K562 (cell line): ENCODE measurements at regions not wholly inside any gene's neighbourhood (a gene's known extent, or its start where the extent isn't known, plus 50 kb on each side); places are given as distances from the start of the nearest gene placed in this dataset.
"Not testable (repeated sequence)": the region's sequence is repeated elsewhere in the genome, so short reads cannot be mapped to it uniquely, and the experiment has no call there.

Experiments
- ATAC-seq: fragments of 200-7000 bp; cut with Tn5 transposase; 3 replicates; pipeline ENCODE4 v1.9.1; 2020; ENCODE audit warnings: moderate library complexity
- BruUV-seq: library from RNA; stranded (reverse); fragments of 400-500 nt; replicated peaks from 2 replicates; lab custom pipeline; 2021; lab: Mats Ljungman, UMichigan
- CTCF ChIA-PET: fragments of 300-600 bp; formaldehyde crosslinking; extraction: SDS; loops from one replicate; lab custom pipeline; 2021; ENCODE audit warnings: low intra/inter-chr PET ratio; lab: Yijun Ruan, JAX
- POLR2A ChIA-PET: fragments of 300-600, 350-650 bp; sonication (Branson Sonifier 250); formaldehyde crosslinking; extraction: SDS; loops from one replicate; lab custom pipeline; 2021; ENCODE audit warnings: antibody characterized with exemption, inconsistent platforms; lab: Yijun Ruan, JAX
- DNase-seq, 4 experiments: peaks; one replicate each; pipeline versions ENCODE4 v3.0.0 to v3.0.0-alpha.2; 2011 to 2018; ENCODE audit warnings: low spot score in 3 of 4, mixed read lengths in 3 of 4; ENCODE audit errors: extremely low read depth in 1 of 4
- FAIRE-seq: peaks from 2 replicates; lab custom pipeline; 2011; peaks lifted over from hg19 to GRCh38; lab: Jason Lieb, UNC
- H2AFZ ChIP-seq: 2 replicates; pipeline ENCODE4 v1.6.0; 2011; ENCODE audit warnings: low read depth, low read length, control low read depth, inconsistent platforms
- H3K27ac ChIP-seq: fragments of 200-600 bp; 3 replicates; pipeline ENCODE4 v1.8.0; 2011; ENCODE audit warnings: low read depth, mild to moderate bottlenecking, control low read depth, inconsistent platforms, low read length, moderate library complexity, mixed read lengths; ENCODE audit errors: extremely low read depth
- H3K27me3 ChIP-seq, 2 experiments: fragments of 300-600 bp in 1 of 2; 2 replicates in 1 of 2; 3 replicates in 1 of 2; pipeline versions ENCODE4 v1.6.0 to v1.8.0; 2011; ENCODE audit warnings: inconsistent platforms in 2 of 2, low read length in 2 of 2, mild to moderate bottlenecking in 1 of 2, mixed read lengths in 1 of 2, moderate library complexity in 1 of 2; ENCODE audit not compliant: control insufficient read depth in 2 of 2, insufficient read depth in 2 of 2
- H3K36me3 ChIP-seq: fragments of 300-600 bp; 3 replicates; pipeline ENCODE4 v1.8.0; 2011; ENCODE audit warnings: mild to moderate bottlenecking, low read length, inconsistent platforms; ENCODE audit not compliant: control insufficient read depth, insufficient read depth
- H3K4me1 ChIP-seq, 2 experiments: fragments of 200-600 bp in 1 of 2; replicated peaks in 1 of 2; 2 replicates in 1 of 2; 3 replicates in 1 of 2; pipeline versions ENCODE4 v1.5.1 to v1.8.0; 2011; ENCODE audit warnings: inconsistent platforms in 2 of 2, low read length in 2 of 2, mild to moderate bottlenecking in 1 of 2, mixed read lengths in 1 of 2, moderate library complexity in 1 of 2; ENCODE audit not compliant: control insufficient read depth in 2 of 2, insufficient read depth in 2 of 2
- H3K4me2 ChIP-seq: 2 replicates; pipeline ENCODE4 v1.6.1; 2011; ENCODE audit warnings: low read length, control low read depth, inconsistent platforms, mixed read lengths; ENCODE audit not compliant: insufficient read depth
- H3K4me3 ChIP-seq: fragments of 200-600 bp; sonication (generic), shearing (Covaris generic); 2 replicates; pipeline ENCODE4 v1.5.1; 2016; ENCODE audit warnings: control low read depth, inconsistent platforms
- H3K79me2 ChIP-seq: fragments of 200-600 bp; 3 replicates; pipeline ENCODE4 v1.8.0; 2011; ENCODE audit warnings: low read length, inconsistent platforms; ENCODE audit not compliant: control insufficient read depth, insufficient read depth
- H3K9ac ChIP-seq, 2 experiments: 2 replicates each; pipeline versions ENCODE4 v1.6.0 to v1.6.1; 2011; ENCODE audit warnings: low read depth in 2 of 2, low read length in 2 of 2, control low read depth in 1 of 2, inconsistent platforms in 1 of 2, mild to moderate bottlenecking in 1 of 2, mixed read lengths in 1 of 2; ENCODE audit not compliant: insufficient read depth in 1 of 2
- H3K9me1 ChIP-seq: one replicate; pipeline ENCODE4 v1.6.0; 2011; ENCODE audit warnings: inconsistent platforms, mild to moderate bottlenecking, low read length, moderate library complexity; ENCODE audit not compliant: control insufficient read depth, insufficient read depth
- H3K9me3 ChIP-seq: replicated peaks from 2 replicates; pipeline ENCODE4 v1.5.1; 2011; ENCODE audit warnings: low read depth, low read length, inconsistent platforms; ENCODE audit not compliant: control insufficient read depth, insufficient read depth
- H4K20me1 ChIP-seq: replicated peaks from 2 replicates; pipeline ENCODE4 v1.6.1; 2011; ENCODE audit warnings: low read length, inconsistent platforms, mixed read lengths; ENCODE audit not compliant: control insufficient read depth, insufficient read depth
- RUNX1 ChIP-seq: sonication (generic); IDR thresholded peaks from 2 replicates; pipeline ENCODE4 v1.6.1; 2016; ENCODE audit warnings: antibody characterized with exemption, low read depth
- WGBS: fragments of 100-300 bp; shearing (Covaris generic); methylation state at CpG from one replicate; pipeline ENCODE4 v1.1.6; 2016; ENCODE audit warnings: low coverage, mixed read lengths; ENCODE audit not compliant: insufficient coverage; ENCODE audit errors: missing lambda C conversion rate; 5-methylcytosine and 5-hydroxymethylcytosine counted together
- in situ Hi-C: fragments of 300-500 bp; cut with MboI; formaldehyde crosslinking; loops from 4 replicates; pipeline ENCODE4 v1.15.0; 2018; ENCODE audit warnings: inconsistent platforms, mixed read lengths
- intact Hi-C: fragments of 100-400 bp; cut with micrococcal nuclease; formaldehyde crosslinking; loops from 2 replicates; pipeline ENCODE4 v1.14.2; 2022

GRCh38 chr3:178345944-178346343 lies 190.3 kb upstream of the KCNMB2 start:
- TF ChIP-seq RUNX1 = no peak
- Histone ChIP-seq H3K4me1 (no peaks in the 10 kb centered on the region), H3K79me2 (no peaks in the 10 kb centered on the region), H4K20me1 (no peaks in the 10 kb centered on the region), H3K27me3 (no peaks in the 10 kb centered on the region), H3K4me3 (no peak overlapping the region), H2AFZ (no peak overlapping the region), H3K9me1 (no peaks in the 10 kb centered on the region), H3K4me2 (no peak overlapping the region), H3K27ac (no peak overlapping the region), H3K36me3 (no peaks in the 10 kb centered on the region), H3K9me3 (no peaks in the 10 kb centered on the region; the same call in 1 of the 2 replicates), H3K9ac (no peak overlapping the region)
- intact Hi-C loops (no loop called here), in situ Hi-C loops (no loop called here)
- CTCF ChIA-PET = no interaction called here
- ATAC-seq = no peak
- POLR2A ChIA-PET = no interaction called here
- no TSS peak for BruUV-seq
- no peak for DNase-seq
- 20% methylated on average over 4 of the region's 4 CpGs for WGBS
- FAIRE-seq = no peak

DNA sequence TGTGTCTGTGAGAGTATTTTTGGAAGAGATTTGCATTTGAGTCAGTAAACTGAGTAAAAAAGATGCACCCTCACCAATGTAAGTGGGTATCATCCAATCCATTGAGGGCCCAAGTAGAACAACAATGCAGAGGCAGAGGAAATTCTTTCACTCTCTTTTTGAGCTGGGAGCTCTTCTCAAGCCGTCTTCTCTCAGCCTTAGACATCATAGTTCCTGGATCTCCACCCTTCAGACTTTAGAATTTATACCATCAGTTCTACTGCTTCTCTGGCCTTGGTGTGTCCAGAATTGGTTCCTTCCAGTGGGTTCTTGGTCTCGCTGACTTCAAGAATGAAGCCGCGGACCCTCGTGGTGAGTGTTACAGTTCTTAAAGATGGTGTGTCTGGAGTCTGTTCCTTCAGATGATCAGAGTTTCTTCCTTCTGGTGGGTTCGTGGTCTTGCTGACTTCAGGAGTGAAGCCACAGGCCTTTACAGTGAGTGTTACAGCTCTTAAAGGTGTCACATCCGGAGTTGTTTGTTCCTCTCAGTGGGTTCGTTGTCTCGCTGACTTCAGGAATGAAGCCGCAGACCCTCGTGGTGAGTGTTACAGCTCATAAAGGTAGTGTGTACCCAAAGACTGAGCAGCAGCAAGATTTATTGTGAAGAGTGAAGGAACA lies 187.5 kb upstream of the KCNMB2 start:
- intact Hi-C loops, FAIRE-seq, H3K9me3 ChIP-seq, DNase-seq, H3K79me2 ChIP-seq, CTCF ChIA-PET, H3K36me3 ChIP-seq, H3K4me3 ChIP-seq, in situ Hi-C loops, BruUV-seq, H3K9me1 ChIP-seq, H3K27me3 ChIP-seq, H3K4me2 ChIP-seq, ATAC-seq, H3K27ac ChIP-seq, H4K20me1 ChIP-seq, H3K4me1 ChIP-seq, H2AFZ ChIP-seq, H3K9ac ChIP-seq: not testable (repeated sequence)
- POLR2A ChIA-PET = interaction anchor here (0.7 kb wide), 1 partner anchor 328 kb away, joined by 3 read pairs; no protein-coding TSS in a partner anchor
- WGBS = 67% methylated on average over 9 of the region's 11 CpGs
